ENCODE measurements at regions not wholly inside any gene's neighbourhood (a gene's known extent, or its start where the extent isn't known, plus 50 kb on each side); places are given as distances from the start of the nearest gene placed in this dataset.

- DNase-seq (no peak), ATAC-seq (no peak)
- Histone ChIP-seq H3K36me3 (replicated peaks in 1 of 2; ENCODE audit: insufficient read depth in 1 of 2, low read depth in 2 of 2) (no peaks in the 10 kb centered on the region), H3K27ac (no peak overlapping the region), H3K9me3 (no peaks in the 10 kb centered on the region), H3K4me3 (no peak overlapping the region), H3K4me1 (no peaks in the 10 kb centered on the region), H3K27me3 (no peaks in the 10 kb centered on the region)
- 58 to 60% methylated on average over 3 of the region's 3 CpGs for WGBS, 2 donors
- TF ChIP-seq POLR2A (IDR thresholded peaks at IDR 0.05) (no peak), CTCF (IDR thresholded peaks at IDR 0.05) (no peak)
- intact Hi-C loops (cut with DNase I), result no loop called here
These were observed 144.1 kb upstream of the NCKAP5 start for GRCh38 chr2:133712369-133712768.

DNA sequence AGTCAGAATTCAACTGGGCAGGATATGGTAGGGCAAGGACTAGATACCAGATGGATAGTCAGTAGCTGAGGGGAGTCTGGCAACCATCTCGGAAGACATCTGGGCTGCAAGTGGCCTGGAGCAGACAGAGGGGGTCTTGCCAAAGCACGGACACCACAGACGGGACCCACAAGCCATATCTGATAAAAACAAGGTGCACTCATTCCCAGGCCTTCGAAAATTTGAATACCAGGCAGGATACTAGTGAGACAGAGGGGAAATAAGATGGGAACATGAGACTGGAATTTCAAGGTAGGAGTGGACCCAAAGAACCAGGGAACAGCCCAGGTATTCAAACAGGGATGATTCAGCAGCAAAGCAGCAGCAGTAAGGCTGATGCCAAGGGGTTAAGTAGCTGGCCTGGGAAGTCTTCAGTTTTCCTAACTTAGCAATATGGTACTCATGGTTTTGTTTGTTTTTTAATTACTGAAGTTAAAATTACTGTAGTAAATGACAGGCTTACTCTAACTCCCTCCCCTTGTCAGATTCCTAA lies 144.9 kb upstream of the NCKAP5 start:
- ATAC-seq (no peak), DNase-seq (no peak)
- intact Hi-C loops (cut with DNase I), result no loop called here
- Histone ChIP-seq H3K4me3 (no peak overlapping the region), H3K27ac (no peak overlapping the region), H3K9me3 (no peaks in the 10 kb centered on the region), H3K36me3 (replicated peaks in 1 of 2; ENCODE audit: insufficient read depth in 1 of 2, low read depth in 2 of 2) (no peaks in the 10 kb centered on the region), H3K27me3 (no peaks in the 10 kb centered on the region), H3K4me1 (no peaks in the 10 kb centered on the region)
- WGBS, 2 donors, result 40 to 60% methylated on average over 4 of the region's 4 CpGs
- TF ChIP-seq POLR2A (IDR thresholded peaks at IDR 0.05) (no peak), CTCF (IDR thresholded peaks at IDR 0.05) (no peak)

GRCh38 chr2:133716166-133716565 lies 147.9 kb upstream of the NCKAP5 start:
- H3K36me3 ChIP-seq (replicated peaks in 1 of 2; ENCODE audit: insufficient read depth in 1 of 2, low read depth in 2 of 2), result no peaks in the 10 kb centered on the region
- no peak overlapping the region for H3K4me3 ChIP-seq
- no peak for DNase-seq
- TF ChIP-seq POLR2A (IDR thresholded peaks at IDR 0.05) (no peak), CTCF (IDR thresholded peaks at IDR 0.05) (no peak)
- ATAC-seq, result no peak
- intact Hi-C loops (cut with DNase I), result no loop called here
- 50 to 60% methylated on average over 2 to 3 of the region's 3 CpGs for WGBS, 2 donors
- H3K27me3 ChIP-seq, result no peaks in the 10 kb centered on the region
- no peak overlapping the region for H3K27ac ChIP-seq
- no peaks in the 10 kb centered on the region for H3K4me1 ChIP-seq
- no peaks in the 10 kb centered on the region for H3K9me3 ChIP-seq

DNA sequence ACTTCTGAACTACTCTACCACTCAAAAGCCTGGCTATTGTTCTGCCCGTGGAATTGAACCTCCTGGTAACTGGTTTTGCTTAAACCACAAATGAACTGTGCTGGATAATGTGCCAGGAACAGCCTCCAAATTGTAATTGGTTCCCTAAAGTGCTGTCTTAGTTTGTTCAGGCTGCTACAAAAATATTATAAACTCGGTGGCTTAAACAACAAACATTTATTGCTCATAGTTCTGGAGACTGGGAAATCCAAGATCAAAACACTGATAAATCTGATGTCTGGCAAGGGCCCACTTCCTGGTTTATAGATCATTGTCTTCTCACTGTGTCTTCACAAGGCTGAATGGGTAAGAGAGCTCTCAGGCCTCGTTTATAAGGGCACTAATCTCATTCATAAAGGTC lies 149.2 kb upstream of the NCKAP5 start:
- WGBS, 2 donors, result 35 to 46% methylated on average over 3 of the region's 3 CpGs
- H3K36me3 ChIP-seq (replicated peaks in 1 of 2; ENCODE audit: insufficient read depth in 1 of 2, low read depth in 2 of 2), result no peaks in the 10 kb centered on the region
- H3K9me3 ChIP-seq, result no peaks in the 10 kb centered on the region
- no peak for TF ChIP-seq POLR2A (IDR thresholded peaks at IDR 0.05)
- TF ChIP-seq CTCF (IDR thresholded peaks at IDR 0.05), result no peak
- H3K4me1 ChIP-seq, result no peaks in the 10 kb centered on the region
- H3K27me3 ChIP-seq, result no peaks in the 10 kb centered on the region
- no peak for ATAC-seq
- intact Hi-C loops (cut with DNase I), result no loop called here
- H3K27ac ChIP-seq, result no peak overlapping the region
- no peak for DNase-seq
- no peak overlapping the region for H3K4me3 ChIP-seq

- Histone ChIP-seq H3K4me3 (no peak overlapping the region), H3K36me3 (replicated peaks in 1 of 2; ENCODE audit: insufficient read depth in 1 of 2, low read depth in 2 of 2) (no peaks in the 10 kb centered on the region), H3K4me1 (no peaks in the 10 kb centered on the region), H3K27ac (no peak overlapping the region), H3K9me3 (no peaks in the 10 kb centered on the region), H3K27me3 (no peaks in the 10 kb centered on the region)
- intact Hi-C loops (cut with DNase I), result no loop called here
- 56 to 68% methylated on average over 7 of the region's 7 CpGs for WGBS, 2 donors
- no peak for TF ChIP-seq CTCF (IDR thresholded peaks at IDR 0.05)
- TF ChIP-seq POLR2A (IDR thresholded peaks at IDR 0.05), result no peak
- DNase-seq, result no peak
- ATAC-seq, result no peak
These were observed 150.5 kb upstream of the NCKAP5 start for GRCh38 chr2:133718688-133719201.
